ENCODE measurements at regions not wholly inside any gene's neighbourhood (a gene's known extent, or its start where the extent isn't known, plus 50 kb on each side); places are given as distances from the start of the nearest gene placed in this dataset.

- no peak for TF ChIP-seq L3MBTL2 (conservative IDR thresholded peaks at IDR 0.05)
- TF ChIP-seq PKNOX1 (IDR thresholded peaks at IDR 0.05): no peak
- no peak for TF ChIP-seq FOXM1 (IDR thresholded peaks at IDR 0.05; ENCODE audit: borderline replicate concordance)
- no peak for TF ChIP-seq SUZ12 (IDR thresholded peaks at IDR 0.05)
- no peak for TF ChIP-seq ELF4 (IDR thresholded peaks at IDR 0.05)
- TF ChIP-seq BHLHE40 (IDR thresholded peaks at IDR 0.05; ENCODE audit: borderline replicate concordance): no peak
These were observed 271.1 kb downstream of the SNX13 start for GRCh38 chr7:17669204-17669603.
